Mesendoderm (in vitro differentiated cells): ENCODE measurements at regions not wholly inside any gene's neighbourhood (a gene's known extent, or its start where the extent isn't known, plus 50 kb on each side); places are given as distances from the start of the nearest gene placed in this dataset.

ENCODE experiments used
- DNase-seq: peaks from one replicate; pipeline ENCODE4 v3.0.0; 2013
- H2AK5ac ChIP-seq: 2 replicates; pipeline ENCODE4 v1.6.1; 2013; ENCODE audit warnings: low read length, inconsistent platforms
- H2BK120ac ChIP-seq: 2 replicates; pipeline ENCODE4 v1.6.1; 2013; ENCODE audit warnings: low read depth, mild to moderate bottlenecking, low read length, moderate library complexity, mixed read lengths
- H2BK15ac ChIP-seq: replicated peaks from 2 replicates; pipeline ENCODE4 v1.6.1; 2013; ENCODE audit warnings: low read depth, mild to moderate bottlenecking, moderate library complexity
- H2BK5ac ChIP-seq: 2 replicates; pipeline ENCODE4 v1.6.1; 2013; ENCODE audit warnings: low read length, inconsistent platforms
- H3K18ac ChIP-seq: 2 replicates; pipeline ENCODE4 v1.6.1; 2013; ENCODE audit warnings: mild to moderate bottlenecking, low read length, mixed read lengths
- H3K23ac ChIP-seq: one replicate; pipeline ENCODE4 v1.6.1; 2013; ENCODE audit warnings: low read length
- H3K27ac ChIP-seq: 2 replicates; pipeline ENCODE4 v1.5.1; 2013; ENCODE audit warnings: low read depth, mild to moderate bottlenecking, inconsistent platforms, low read length, moderate library complexity
- H3K27me3 ChIP-seq: 2 replicates; pipeline ENCODE4 v1.6.1; 2013; ENCODE audit warnings: low read length, control low read depth, mild to moderate bottlenecking, inconsistent platforms; ENCODE audit not compliant: insufficient read depth, poor library complexity
- H3K36me3 ChIP-seq: 2 replicates; pipeline ENCODE4 v1.6.1; 2013; ENCODE audit warnings: low read length, inconsistent platforms; ENCODE audit not compliant: control insufficient read depth, insufficient read depth
- H3K4ac ChIP-seq: one replicate; pipeline ENCODE4 v1.6.1; 2013; ENCODE audit warnings: low read depth, mild to moderate bottlenecking, low read length, moderate library complexity
- H3K4me1 ChIP-seq: 2 replicates; pipeline ENCODE4 v1.6.1; 2013; ENCODE audit warnings: low read depth, low read length, inconsistent platforms; ENCODE audit not compliant: control insufficient read depth
- H3K4me2 ChIP-seq: 2 replicates; pipeline ENCODE4 v1.6.1; 2013; ENCODE audit warnings: low read length
- H3K4me3 ChIP-seq: 2 replicates; pipeline ENCODE4 v1.5.1; 2013; ENCODE audit warnings: mild to moderate bottlenecking, low read length
- H3K56ac ChIP-seq: one replicate; pipeline ENCODE4 v1.6.1; 2013; ENCODE audit warnings: low read length
- H3K79me1 ChIP-seq: 2 replicates; pipeline ENCODE4 v1.6.1; 2013; ENCODE audit warnings: low read length, inconsistent platforms
- H3K79me2 ChIP-seq: 2 replicates; pipeline ENCODE4 v1.6.1; 2013; ENCODE audit warnings: mild to moderate bottlenecking, low read length; ENCODE audit not compliant: control insufficient read depth, insufficient read depth
- H3K9ac ChIP-seq: 2 replicates; pipeline ENCODE4 v1.6.1; 2013; ENCODE audit warnings: low read length, inconsistent platforms
- H4K5ac ChIP-seq: one replicate; pipeline ENCODE4 v1.6.1; 2013; ENCODE audit warnings: low read length
- H4K8ac ChIP-seq: one replicate; pipeline ENCODE4 v1.6.1; 2013; ENCODE audit warnings: low read depth, mild to moderate bottlenecking, control low read depth, low read length, moderate library complexity
- WGBS: extraction: QIAGEN DNeasy Blood & Tissue Kit; methylation state at CpG from one replicate; pipeline ENCODE4 v1.1.7; 2013; ENCODE audit warnings: low lambda C conversion rate, missing lambda C conversion rate; ENCODE audit not compliant: insufficient coverage; ENCODE audit errors: extremely low coverage; 5-methylcytosine and 5-hydroxymethylcytosine counted together

DNA sequence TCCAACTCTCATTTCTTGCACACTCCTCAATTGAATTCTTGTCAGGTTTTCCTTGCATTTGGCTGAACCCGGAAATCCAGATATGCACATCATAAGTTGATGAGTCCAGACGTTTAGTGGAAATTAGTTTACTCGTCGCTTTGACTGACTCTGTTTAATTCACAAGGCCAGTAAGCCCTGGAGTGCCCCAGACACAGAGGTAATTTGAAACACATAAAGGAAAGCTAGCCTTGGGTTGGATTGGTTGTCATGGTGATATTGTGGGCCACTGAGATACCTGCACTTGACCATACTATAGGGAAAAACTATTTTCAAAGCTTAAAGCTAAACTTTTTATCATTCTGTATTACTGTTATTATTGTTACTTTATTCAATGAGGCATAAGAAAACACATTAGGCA lies 178.3 kb upstream of the CA10 start:
- no peak overlapping the region for H4K5ac ChIP-seq
- H4K8ac ChIP-seq, result no peak overlapping the region
- H2BK5ac ChIP-seq, result no peak overlapping the region
- no peak overlapping the region for H2AK5ac ChIP-seq
- no peak overlapping the region for H3K4me2 ChIP-seq
- no peak overlapping the region for H3K9ac ChIP-seq
- no peak overlapping the region for H2BK15ac ChIP-seq
- no peak overlapping the region for H3K4me3 ChIP-seq
- no peaks in the 10 kb centered on the region for H3K36me3 ChIP-seq
- WGBS, result no CpG with 5 or more reads among the region's 4 CpGs
- no peaks in the 10 kb centered on the region for H3K79me1 ChIP-seq
- no peak overlapping the region for H3K18ac ChIP-seq
- H3K4me1 ChIP-seq, result no peaks in the 10 kb centered on the region
- H3K79me2 ChIP-seq, result no peaks in the 10 kb centered on the region
- H3K27ac ChIP-seq, result no peak overlapping the region
- H3K56ac ChIP-seq, result no peak overlapping the region
- H3K27me3 ChIP-seq, result no peaks in the 10 kb centered on the region
- H3K4ac ChIP-seq, result no peak overlapping the region
- H3K23ac ChIP-seq, result no peak overlapping the region
- H2BK120ac ChIP-seq, result no peak overlapping the region
- DNase-seq, result no peak

DNA sequence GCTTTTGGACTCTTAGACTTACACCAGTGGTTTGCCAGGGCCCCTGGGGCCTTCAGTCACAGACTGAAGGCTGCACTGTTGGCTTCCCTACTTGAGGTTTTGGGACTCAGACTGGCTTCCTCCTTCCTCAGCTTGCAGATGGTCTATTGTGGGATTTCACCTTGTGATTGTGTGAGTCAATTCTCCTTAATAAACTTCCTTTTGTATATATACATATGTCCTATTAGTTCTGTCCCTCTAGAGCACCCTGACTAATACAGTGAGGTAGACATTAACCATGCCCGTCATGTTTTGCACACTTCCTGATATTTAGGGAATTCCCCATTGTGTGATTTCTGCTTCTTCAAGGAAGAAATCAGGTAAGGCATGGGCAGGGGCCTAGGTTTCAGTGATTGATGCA lies 147.8 kb upstream of the CA10 start:
- Histone ChIP-seq H3K18ac (no peak overlapping the region), H3K4me2 (no peak overlapping the region), H3K23ac (no peak overlapping the region), H3K36me3 (no peaks in the 10 kb centered on the region), H2AK5ac (no peak overlapping the region), H3K27me3 (no peaks in the 10 kb centered on the region), H3K4me3 (no peak overlapping the region), H2BK15ac (no peak overlapping the region), H3K9ac (no peak overlapping the region), H3K56ac (no peak overlapping the region), H2BK5ac (no peak overlapping the region), H4K5ac (no peak overlapping the region), H3K79me1 (no peaks in the 10 kb centered on the region), H3K27ac (no peak overlapping the region), H3K4me1 (no peaks in the 10 kb centered on the region), H4K8ac (no peak overlapping the region), H3K79me2 (no peaks in the 10 kb centered on the region), H3K4ac (no peak overlapping the region), H2BK120ac (no peak overlapping the region)
- no peak for DNase-seq
- WGBS, result no CpG with 5 or more reads among the region's 1 CpG

DNA sequence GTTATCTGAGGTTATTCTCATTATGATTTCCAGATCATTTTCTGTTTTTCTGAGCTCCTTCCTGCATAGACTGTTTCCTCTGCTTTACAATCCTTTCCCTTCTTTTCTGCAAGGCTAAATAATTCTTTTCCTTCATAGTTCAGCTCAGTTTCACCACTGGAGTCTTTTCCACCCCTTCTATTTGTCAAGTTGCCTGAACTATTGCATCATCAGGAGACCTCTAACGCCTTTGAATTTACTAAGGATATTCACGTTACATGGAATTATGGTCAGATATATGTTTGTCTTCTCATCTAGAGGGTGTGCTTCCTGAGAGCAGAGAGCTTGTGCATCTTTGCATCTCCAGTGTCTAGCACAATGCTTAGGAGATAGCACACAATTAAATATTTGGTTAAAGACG lies 140.4 kb upstream of the CA10 start:
- H3K27me3 ChIP-seq, result no peaks in the 10 kb centered on the region
- no peak overlapping the region for H4K8ac ChIP-seq
- H3K27ac ChIP-seq, result no peak overlapping the region
- no CpG with 5 or more reads among the region's 3 CpGs for WGBS
- no peaks in the 10 kb centered on the region for H3K4me1 ChIP-seq
- no peak overlapping the region for H3K4ac ChIP-seq
- no peak overlapping the region for H3K56ac ChIP-seq
- H3K4me3 ChIP-seq, result no peak overlapping the region
- H3K79me1 ChIP-seq, result no peaks in the 10 kb centered on the region
- DNase-seq, result no peak
- no peak overlapping the region for H3K4me2 ChIP-seq
- H3K36me3 ChIP-seq, result no peaks in the 10 kb centered on the region
- no peak overlapping the region for H3K18ac ChIP-seq
- no peak overlapping the region for H2BK120ac ChIP-seq
- no peak overlapping the region for H3K9ac ChIP-seq
- no peak overlapping the region for H3K23ac ChIP-seq
- no peak overlapping the region for H2AK5ac ChIP-seq
- no peaks in the 10 kb centered on the region for H3K79me2 ChIP-seq
- H2BK5ac ChIP-seq, result no peak overlapping the region
- no peak overlapping the region for H4K5ac ChIP-seq
- no peak overlapping the region for H2BK15ac ChIP-seq

DNA sequence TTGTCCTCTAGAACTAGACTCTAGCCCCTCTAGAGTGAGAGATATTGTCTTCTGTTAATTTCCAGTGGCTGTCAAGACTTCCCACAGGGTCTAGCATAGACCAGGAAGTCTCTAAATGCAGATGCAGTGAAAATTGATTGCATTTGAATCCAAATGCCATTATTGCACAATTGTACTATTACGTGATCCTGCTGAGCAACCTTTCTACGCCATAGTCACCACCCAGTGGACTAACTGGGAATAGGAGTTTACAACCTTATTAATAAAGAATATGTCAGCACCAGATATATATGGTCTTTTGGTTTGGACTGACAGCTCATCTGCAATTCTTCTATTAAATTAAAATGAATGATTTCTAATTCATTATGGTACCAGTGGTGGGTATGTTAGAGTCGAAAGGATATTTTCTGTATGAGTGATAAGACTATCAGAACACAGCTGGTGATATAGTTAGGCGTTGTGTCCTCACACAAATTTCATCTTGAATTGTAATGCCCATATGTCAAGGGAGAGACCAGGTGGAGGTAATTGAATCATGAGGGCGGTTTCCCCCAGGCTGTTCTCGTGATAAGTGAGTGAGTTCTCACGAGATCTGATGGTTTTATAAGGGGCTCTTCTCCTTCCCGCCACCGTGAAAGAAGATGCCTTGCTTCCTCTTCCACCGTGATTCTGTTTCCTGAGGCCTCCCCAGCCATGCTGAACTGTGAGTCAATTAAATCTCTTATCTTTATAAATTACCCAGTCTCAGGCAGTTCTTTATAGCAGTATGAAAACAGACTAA lies 138.9 kb upstream of the CA10 start:
- no peak overlapping the region for H3K23ac ChIP-seq
- no peak overlapping the region for H2BK5ac ChIP-seq
- no peaks in the 10 kb centered on the region for H3K36me3 ChIP-seq
- H3K9ac ChIP-seq, result no peak overlapping the region
- H3K27ac ChIP-seq, result no peak overlapping the region
- no peak overlapping the region for H2BK15ac ChIP-seq
- H3K4me1 ChIP-seq, result no peaks in the 10 kb centered on the region
- no peak overlapping the region for H3K4me3 ChIP-seq
- no peak overlapping the region for H3K56ac ChIP-seq
- no peak overlapping the region for H4K5ac ChIP-seq
- H3K4ac ChIP-seq, result no peak overlapping the region
- no peak overlapping the region for H3K18ac ChIP-seq
- peak; percentile 4 for DNase-seq
- H4K8ac ChIP-seq, result no peak overlapping the region
- H3K4me2 ChIP-seq, result no peak overlapping the region
- no peaks in the 10 kb centered on the region for H3K27me3 ChIP-seq
- no peak overlapping the region for H2AK5ac ChIP-seq
- no peak overlapping the region for H2BK120ac ChIP-seq
- H3K79me2 ChIP-seq, result no peaks in the 10 kb centered on the region
- no peaks in the 10 kb centered on the region for H3K79me1 ChIP-seq
- WGBS, result no CpG with 5 or more reads among the region's 10 CpGs

DNA sequence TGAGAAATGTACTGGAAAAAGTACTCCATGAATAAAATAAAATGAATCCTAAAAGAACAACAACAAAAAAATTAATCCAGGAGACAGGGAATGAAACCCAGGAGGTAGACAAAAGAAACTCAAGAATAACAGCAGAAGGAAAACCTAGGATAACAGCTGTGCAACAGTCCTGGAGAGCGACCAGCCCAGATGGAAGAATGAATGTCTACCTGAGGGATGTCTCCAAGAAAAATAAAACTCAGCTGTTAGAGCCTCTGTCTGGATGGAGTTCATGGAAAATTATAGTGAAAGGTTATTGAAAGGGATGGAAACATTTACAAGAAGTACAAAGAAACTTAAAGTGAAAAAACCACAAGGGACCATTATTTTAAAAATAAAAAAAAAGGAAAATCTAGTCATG lies 135.8 kb upstream of the CA10 start:
- DNase-seq, result no peak
- Histone ChIP-seq H3K36me3 (no peaks in the 10 kb centered on the region), H3K23ac (no peak overlapping the region), H3K4me3 (no peak overlapping the region), H3K4me1 (no peaks in the 10 kb centered on the region), H3K4me2 (no peak overlapping the region), H3K4ac (no peak overlapping the region), H2BK5ac (no peak overlapping the region), H3K79me2 (no peaks in the 10 kb centered on the region), H3K27ac (no peak overlapping the region), H2AK5ac (no peak overlapping the region), H2BK15ac (no peak overlapping the region), H3K9ac (no peak overlapping the region), H3K18ac (no peak overlapping the region), H4K5ac (no peak overlapping the region), H3K27me3 (no peaks in the 10 kb centered on the region), H3K79me1 (no peaks in the 10 kb centered on the region), H3K56ac (no peak overlapping the region), H2BK120ac (no peak overlapping the region), H4K8ac (no peak overlapping the region)
- no CpG with 5 or more reads among the region's 1 CpG for WGBS

DNA sequence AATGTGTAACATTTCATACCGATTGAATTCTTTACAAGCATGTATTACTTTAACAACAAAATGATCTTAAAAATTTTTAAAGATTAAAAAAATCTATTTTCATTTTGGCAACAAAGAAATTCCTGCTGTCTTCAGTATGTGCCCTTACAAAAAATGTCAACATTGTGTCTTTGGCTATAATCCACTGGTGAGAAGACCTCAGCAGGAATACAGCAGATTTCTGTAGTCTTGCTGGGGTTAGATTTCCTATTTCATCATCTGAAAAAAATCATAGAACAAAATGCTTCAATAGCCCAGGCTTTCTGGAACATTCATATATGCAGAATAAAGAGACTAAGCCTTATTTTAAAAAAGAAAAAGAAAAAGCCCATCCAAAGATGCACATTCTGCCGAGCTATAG lies 129.1 kb upstream of the CA10 start:
- no peaks in the 10 kb centered on the region for H3K27me3 ChIP-seq
- no peak overlapping the region for H2BK5ac ChIP-seq
- no peak overlapping the region for H3K18ac ChIP-seq
- no peaks in the 10 kb centered on the region for H3K79me2 ChIP-seq
- no peaks in the 10 kb centered on the region for H3K4me1 ChIP-seq
- H2BK120ac ChIP-seq, result no peak overlapping the region
- no peak overlapping the region for H3K4me2 ChIP-seq
- no peak overlapping the region for H3K9ac ChIP-seq
- H3K4me3 ChIP-seq, result no peak overlapping the region
- DNase-seq, result no peak
- no CpG with 5 or more reads among the region's 2 CpGs for WGBS
- no peak overlapping the region for H4K8ac ChIP-seq
- no peak overlapping the region for H3K23ac ChIP-seq
- no peaks in the 10 kb centered on the region for H3K36me3 ChIP-seq
- no peak overlapping the region for H3K56ac ChIP-seq
- no peak overlapping the region for H2BK15ac ChIP-seq
- no peak overlapping the region for H2AK5ac ChIP-seq
- no peak overlapping the region for H3K4ac ChIP-seq
- no peak overlapping the region for H3K27ac ChIP-seq
- H4K5ac ChIP-seq, result no peak overlapping the region
- H3K79me1 ChIP-seq, result no peaks in the 10 kb centered on the region
